CD4-positive, CD25-positive, alpha-beta regulatory T cell (primary cell): ENCODE measurements at regions not wholly inside any gene's neighbourhood (a gene's known extent, or its start where the extent isn't known, plus 50 kb on each side); places are given as distances from the start of the nearest gene placed in this dataset.

Experiments used
- ATAC-seq, 2 donors: fragments of 150-1000 bp; cut with Tn5 transposase; one replicate each; pipeline ENCODE4 v1.10.0; 2021; ENCODE audit warnings: low read depth in 2 of 2, moderate number of reproducible peaks in 2 of 2, moderate library complexity in 1 of 2
- DNase-seq, 3 donors: peaks; one replicate each; pipeline versions ENCODE4 v3.0.0 to v3.0.0-alpha.2; 2012 to 2022; ENCODE audit warnings: mixed read lengths in 1 of 3
- H3K27ac ChIP-seq: one replicate; pipeline ENCODE4 v1.7.0; 2013; ENCODE audit warnings: mild to moderate bottlenecking, low read length; ENCODE audit not compliant: insufficient read depth, poor library complexity, severe bottlenecking
- H3K27me3 ChIP-seq: one replicate; pipeline ENCODE4 v1.7.0; 2013; ENCODE audit warnings: low read length; ENCODE audit not compliant: control insufficient read depth, insufficient read depth
- H3K36me3 ChIP-seq: one replicate; pipeline ENCODE4 v1.7.0; 2013; ENCODE audit warnings: mild to moderate bottlenecking, low read length, moderate library complexity; ENCODE audit not compliant: control insufficient read depth, insufficient read depth
- H3K4me1 ChIP-seq: 2 replicates; pipeline ENCODE4 v1.7.0; 2013; ENCODE audit warnings: mild to moderate bottlenecking, low read length; ENCODE audit not compliant: insufficient read depth, control insufficient read depth, poor library complexity, severe bottlenecking
- H3K4me3 ChIP-seq: one replicate; pipeline ENCODE4 v1.7.0; 2013; ENCODE audit warnings: low read depth, mild to moderate bottlenecking, low read length, moderate library complexity
- H3K9me3 ChIP-seq, 2 experiments: 1 replicate in 1 of 2; 2 replicates in 1 of 2; pipeline ENCODE4 v1.7.0; 2013; ENCODE audit warnings: low read length in 2 of 2, mild to moderate bottlenecking in 1 of 2, moderate library complexity in 1 of 2; ENCODE audit not compliant: control insufficient read depth in 2 of 2
- H3K27ac Mint-ChIP-seq, 3 donors: one replicate each; pipeline ENCODE4 v1.8.0; 2020 to 2022; ENCODE audit warnings: mild to moderate bottlenecking in 3 of 3, mixed read lengths in 3 of 3, moderate library complexity in 2 of 3
- H3K27me3 Mint-ChIP-seq: one replicate; pipeline ENCODE4 v1.8.0; 2022; ENCODE audit warnings: mild to moderate bottlenecking, mixed read lengths
- H3K36me3 Mint-ChIP-seq: one replicate; pipeline ENCODE4 v1.8.0; 2020; ENCODE audit warnings: mixed read lengths
- H3K4me1 Mint-ChIP-seq, 4 donors: one replicate each; pipeline ENCODE4 v1.8.0; 2020 to 2022; ENCODE audit warnings: mixed read lengths in 4 of 4, mild to moderate bottlenecking in 1 of 4
- H3K4me3 Mint-ChIP-seq, 4 donors: one replicate each; pipeline ENCODE4 v1.8.0; 2020 to 2022; ENCODE audit warnings: mild to moderate bottlenecking in 4 of 4, mixed read lengths in 4 of 4, moderate library complexity in 3 of 4
- H3K9me3 Mint-ChIP-seq, 7 donors: one replicate each; pipeline ENCODE4 v1.8.0; 2020 to 2022; ENCODE audit warnings: mixed read lengths in 7 of 7, mild to moderate bottlenecking in 3 of 7, moderate library complexity in 2 of 7

- Mint-ChIP-seq H3K27me3 (no peaks in the 10 kb centered on the region), H3K4me1 (no peaks in the 10 kb centered on the region), H3K4me3 (no peak overlapping the region), H3K9me3 (peaks cover 0 to 5% (median 0%) of the 10 kb centered on the region in 7 donors), H3K27ac (no peak overlapping the region), H3K36me3 (no peaks in the 10 kb centered on the region)
- no peaks in the 10 kb centered on the region for H3K4me1 ChIP-seq
- H3K36me3 ChIP-seq = no peaks in the 10 kb centered on the region
- no peak overlapping the region for H3K27ac ChIP-seq
- ATAC-seq (no peak), DNase-seq (no peak)
- H3K4me3 ChIP-seq = no peak overlapping the region
- no peaks in the 10 kb centered on the region for H3K27me3 ChIP-seq
- no peaks in the 10 kb centered on the region for H3K9me3 ChIP-seq
Observed at GRCh38 chr1:219560856-219561255, 52.0 kb downstream of the ZC3H11B start.

GRCh38 chr1:219559899-219560298 is 53.0 kb downstream of the ZC3H11B start:
- H3K9me3 ChIP-seq = no peaks in the 10 kb centered on the region
- Mint-ChIP-seq H3K4me1 (no peaks in the 10 kb centered on the region), H3K27ac (no peak overlapping the region), H3K36me3 (no peaks in the 10 kb centered on the region), H3K9me3 (peaks cover 0 to 5% (median 0%) of the 10 kb centered on the region in 7 donors), H3K27me3 (no peaks in the 10 kb centered on the region), H3K4me3 (no peak overlapping the region)
- no peak for DNase-seq
- H3K4me1 ChIP-seq = no peaks in the 10 kb centered on the region
- H3K36me3 ChIP-seq = no peaks in the 10 kb centered on the region
- no peak overlapping the region for H3K4me3 ChIP-seq
- H3K27ac ChIP-seq = no peak overlapping the region
- H3K27me3 ChIP-seq = no peaks in the 10 kb centered on the region
- no peak for ATAC-seq

GRCh38 chr1:219555806-219556205 is 57.1 kb downstream of the ZC3H11B start:
- Mint-ChIP-seq H3K4me1 (no peaks in the 10 kb centered on the region), H3K4me3 (no peak overlapping the region)
- no peak for ATAC-seq

GRCh38 chr1:219555031-219555692 is 57.7 kb downstream of the ZC3H11B start:
- no peak overlapping the region for H3K4me3 Mint-ChIP-seq
- H3K36me3 Mint-ChIP-seq = no peaks in the 10 kb centered on the region
- ATAC-seq = no peak

More at GRCh38 chr1:219555806-219556205, 57.1 kb downstream of the ZC3H11B start:
- Histone ChIP-seq H3K9me3 (no peaks in the 10 kb centered on the region), H3K27me3 (no peaks in the 10 kb centered on the region), H3K4me3 (no peak overlapping the region), H3K4me1 (no peaks in the 10 kb centered on the region), H3K36me3 (no peaks in the 10 kb centered on the region), H3K27ac (no peak overlapping the region)
- Mint-ChIP-seq H3K27ac (no peak overlapping the region), H3K27me3 (no peaks in the 10 kb centered on the region), H3K36me3 (no peaks in the 10 kb centered on the region), H3K9me3 (peaks cover 0 to 2% (median 0%) of the 10 kb centered on the region in 7 donors)
- DNase-seq = no peak

GRCh38 chr1:219553934-219554502 is 58.9 kb downstream of the ZC3H11B start:
- H3K36me3 Mint-ChIP-seq = no peaks in the 10 kb centered on the region
- Histone ChIP-seq H3K27ac (no peak overlapping the region), H3K36me3 (no peaks in the 10 kb centered on the region), H3K27me3 (no peaks in the 10 kb centered on the region), H3K4me3 (no peak overlapping the region), H3K4me1 (no peaks in the 10 kb centered on the region), H3K9me3 (no peaks in the 10 kb centered on the region)
- DNase-seq = no peak
- H3K9me3 Mint-ChIP-seq = peaks cover 0 to 2% (median 0%) of the 10 kb centered on the region in 7 donors
- H3K4me1 Mint-ChIP-seq = no peaks in the 10 kb centered on the region
- no peak overlapping the region for H3K27ac Mint-ChIP-seq
- H3K27me3 Mint-ChIP-seq = no peaks in the 10 kb centered on the region
- H3K4me3 Mint-ChIP-seq = no peak overlapping the region
- no peak for ATAC-seq

More at GRCh38 chr1:219555031-219555692, 57.7 kb downstream of the ZC3H11B start:
- DNase-seq = no peak
- no peaks in the 10 kb centered on the region for H3K4me1 Mint-ChIP-seq
- Histone ChIP-seq H3K4me1 (no peaks in the 10 kb centered on the region), H3K27ac (no peak overlapping the region), H3K27me3 (no peaks in the 10 kb centered on the region), H3K9me3 (no peaks in the 10 kb centered on the region), H3K4me3 (no peak overlapping the region), H3K36me3 (no peaks in the 10 kb centered on the region)
- no peak overlapping the region for H3K27ac Mint-ChIP-seq
- H3K27me3 Mint-ChIP-seq = no peaks in the 10 kb centered on the region
- peaks cover 0 to 2% (median 0%) of the 10 kb centered on the region in 7 donors for H3K9me3 Mint-ChIP-seq

- Histone ChIP-seq H3K36me3 (no peaks in the 10 kb centered on the region), H3K9me3 (no peaks in the 10 kb centered on the region), H3K4me3 (no peak overlapping the region), H3K27ac (no peak overlapping the region), H3K27me3 (no peaks in the 10 kb centered on the region), H3K4me1 (no peaks in the 10 kb centered on the region)
- Mint-ChIP-seq H3K36me3 (no peaks in the 10 kb centered on the region), H3K4me1 (no peaks in the 10 kb centered on the region), H3K9me3 (peaks cover 0 to 1% (median 0%) of the 10 kb centered on the region in 7 donors), H3K27ac (no peak overlapping the region), H3K27me3 (no peaks in the 10 kb centered on the region), H3K4me3 (no peak overlapping the region)
- ATAC-seq (no peak), DNase-seq (no peak)
Observed at GRCh38 chr1:219550201-219550600, 62.7 kb downstream of the ZC3H11B start.

GRCh38 chr1:219549215-219549614 is 63.7 kb downstream of the ZC3H11B start:
- ATAC-seq (no peak), DNase-seq (no peak)
- H3K4me3 ChIP-seq = no peak overlapping the region
- no peak overlapping the region for H3K27ac ChIP-seq
- H3K9me3 ChIP-seq = no peaks in the 10 kb centered on the region
- no peaks in the 10 kb centered on the region for H3K36me3 ChIP-seq
- no peaks in the 10 kb centered on the region for H3K27me3 ChIP-seq
- H3K27ac Mint-ChIP-seq = no peak overlapping the region
- H3K27me3 Mint-ChIP-seq = no peaks in the 10 kb centered on the region
- no peak overlapping the region for H3K4me3 Mint-ChIP-seq
- H3K36me3 Mint-ChIP-seq = no peaks in the 10 kb centered on the region
- H3K9me3 Mint-ChIP-seq = peaks cover 0 to 4% (median 0%) of the 10 kb centered on the region in 7 donors
- no peaks in the 10 kb centered on the region for H3K4me1 ChIP-seq
- no peaks in the 10 kb centered on the region for H3K4me1 Mint-ChIP-seq

GRCh38 chr1:219548386-219548785 is 64.5 kb downstream of the ZC3H11B start:
- no peak for ATAC-seq

More at GRCh38 chr1:219548386-219548785, 64.5 kb downstream of the ZC3H11B start:
- Histone ChIP-seq H3K27me3 (no peaks in the 10 kb centered on the region), H3K27ac (no peak overlapping the region), H3K36me3 (no peaks in the 10 kb centered on the region), H3K4me1 (no peaks in the 10 kb centered on the region), H3K4me3 (no peak overlapping the region), H3K9me3 (no peaks in the 10 kb centered on the region)
- no peaks in the 10 kb centered on the region for H3K27me3 Mint-ChIP-seq
- H3K9me3 Mint-ChIP-seq = peaks cover 0 to 4% (median 0%) of the 10 kb centered on the region in 7 donors
- no peak for DNase-seq
- no peaks in the 10 kb centered on the region for H3K4me1 Mint-ChIP-seq
- no peaks in the 10 kb centered on the region for H3K36me3 Mint-ChIP-seq
- no peak overlapping the region for H3K4me3 Mint-ChIP-seq
- H3K27ac Mint-ChIP-seq = no peak overlapping the region
